C4-2B (cell line): ENCODE measurements at regions not wholly inside any gene's neighbourhood (a gene's known extent, or its start where the extent isn't known, plus 50 kb on each side); places are given as distances from the start of the nearest gene placed in this dataset.

Experiments used
- ZFX ChIP-seq: fragments of 450-650 bp; IDR thresholded peaks from 2 replicates; pipeline ENCODE4 v1.6.1; 2017
- TF ChIP-seq, protein P1 (sequence below): fragments of 450-650 bp; conservative IDR thresholded peaks from 2 replicates; pipeline ENCODE4 v1.5.1; 2017; ENCODE audit warnings: mild to moderate bottlenecking

GRCh38 chr1:117271129-117271528 lies 60.4 kb upstream of the VTCN1 start:
- TF ChIP-seq, protein P1, sequence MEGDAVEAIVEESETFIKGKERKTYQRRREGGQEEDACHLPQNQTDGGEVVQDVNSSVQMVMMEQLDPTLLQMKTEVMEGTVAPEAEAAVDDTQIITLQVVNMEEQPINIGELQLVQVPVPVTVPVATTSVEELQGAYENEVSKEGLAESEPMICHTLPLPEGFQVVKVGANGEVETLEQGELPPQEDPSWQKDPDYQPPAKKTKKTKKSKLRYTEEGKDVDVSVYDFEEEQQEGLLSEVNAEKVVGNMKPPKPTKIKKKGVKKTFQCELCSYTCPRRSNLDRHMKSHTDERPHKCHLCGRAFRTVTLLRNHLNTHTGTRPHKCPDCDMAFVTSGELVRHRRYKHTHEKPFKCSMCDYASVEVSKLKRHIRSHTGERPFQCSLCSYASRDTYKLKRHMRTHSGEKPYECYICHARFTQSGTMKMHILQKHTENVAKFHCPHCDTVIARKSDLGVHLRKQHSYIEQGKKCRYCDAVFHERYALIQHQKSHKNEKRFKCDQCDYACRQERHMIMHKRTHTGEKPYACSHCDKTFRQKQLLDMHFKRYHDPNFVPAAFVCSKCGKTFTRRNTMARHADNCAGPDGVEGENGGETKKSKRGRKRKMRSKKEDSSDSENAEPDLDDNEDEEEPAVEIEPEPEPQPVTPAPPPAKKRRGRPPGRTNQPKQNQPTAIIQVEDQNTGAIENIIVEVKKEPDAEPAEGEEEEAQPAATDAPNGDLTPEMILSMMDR, result no peak
- no peak for TF ChIP-seq ZFX
